Muscle layer of colon (tissue), 2 donors: ENCODE measurements at regions not wholly inside any gene's neighbourhood (a gene's known extent, or its start where the extent isn't known, plus 50 kb on each side); places are given as distances from the start of the nearest gene placed in this dataset.

Experiments used
- H3K27ac ChIP-seq: one replicate; pipeline ENCODE4 v1.7.0; 2013; ENCODE audit warnings: low read depth, mild to moderate bottlenecking, low read length, moderate library complexity
- H3K27me3 ChIP-seq, 2 donors: one replicate each; pipeline ENCODE4 v1.7.0; 2013; ENCODE audit warnings: low read length in 2 of 2, mild to moderate bottlenecking in 2 of 2; ENCODE audit not compliant: insufficient read depth in 2 of 2, control insufficient read depth in 1 of 2
- H3K36me3 ChIP-seq: one replicate; pipeline ENCODE4 v1.7.0; 2013; ENCODE audit warnings: mild to moderate bottlenecking, low read length; ENCODE audit not compliant: insufficient read depth
- H3K4me1 ChIP-seq: one replicate; pipeline ENCODE4 v1.7.0; 2013; ENCODE audit warnings: mild to moderate bottlenecking, low read length; ENCODE audit not compliant: insufficient read depth
- H3K4me3 ChIP-seq, 2 donors: one replicate each; pipeline ENCODE4 v1.7.0; 2013; ENCODE audit warnings: low read length in 2 of 2, low read depth in 1 of 2, mild to moderate bottlenecking in 1 of 2, moderate library complexity in 1 of 2
- H3K9ac ChIP-seq: one replicate; pipeline ENCODE4 v1.7.0; 2013; ENCODE audit warnings: low read length
- H3K9me3 ChIP-seq: one replicate; pipeline ENCODE4 v1.7.0; 2013; ENCODE audit warnings: mild to moderate bottlenecking, low read length
- donor health status: abdominal sarcoma.
- donor health status: Adenocarcinoma of cecum.

DNA sequence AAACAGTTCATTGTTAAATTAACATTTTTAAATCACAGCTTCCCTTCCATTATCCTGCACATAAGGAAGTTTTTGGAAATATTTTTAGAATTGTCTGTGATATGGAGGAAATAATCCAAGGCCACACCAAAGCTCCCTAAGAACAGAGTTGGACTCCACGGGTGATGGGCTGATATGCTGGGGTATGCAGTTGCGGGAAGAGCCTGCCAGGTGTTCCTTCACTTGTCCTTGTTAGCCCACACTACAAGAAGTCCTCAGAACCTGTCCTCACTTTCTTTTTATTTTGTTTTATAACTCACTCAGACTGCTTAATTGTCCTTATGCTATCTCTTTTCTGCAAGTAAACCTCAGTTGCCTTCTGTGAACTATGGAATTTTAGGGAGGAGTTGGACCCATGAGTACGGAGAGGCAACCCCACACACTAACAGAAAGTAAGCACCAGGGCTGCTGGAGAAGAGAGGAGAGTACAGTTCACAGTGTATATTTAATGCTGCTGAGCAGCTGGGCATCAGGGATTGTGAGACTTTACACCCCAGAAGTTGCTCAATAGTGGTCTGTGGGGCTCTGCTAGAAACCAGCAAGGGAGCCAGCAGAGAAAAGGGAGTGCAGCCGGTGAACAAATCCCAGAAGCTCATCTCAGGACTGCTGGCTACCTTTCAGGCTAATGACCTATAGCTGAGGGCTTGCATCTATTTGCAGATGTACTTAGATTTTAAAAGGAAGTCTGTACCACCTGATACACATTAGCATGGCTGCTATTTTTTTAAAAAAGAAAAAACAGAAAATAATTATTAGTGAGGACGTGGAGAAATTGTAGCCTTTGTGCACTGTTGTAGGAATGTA is 64.6 kb upstream of the FOXN2 start:
- H3K9me3 ChIP-seq, result no peaks in the 10 kb centered on the region
- no peak overlapping the region for H3K9ac ChIP-seq
- H3K4me1 ChIP-seq, result peaks cover 20% of the 10 kb centered on the region
- no peak overlapping the region for H3K27ac ChIP-seq
- H3K4me3 ChIP-seq, result peak overlapping the region in 1 of 2 donors; percentile 21
- no peaks in the 10 kb centered on the region for H3K36me3 ChIP-seq
- H3K27me3 ChIP-seq, result no peaks in the 10 kb centered on the region

DNA sequence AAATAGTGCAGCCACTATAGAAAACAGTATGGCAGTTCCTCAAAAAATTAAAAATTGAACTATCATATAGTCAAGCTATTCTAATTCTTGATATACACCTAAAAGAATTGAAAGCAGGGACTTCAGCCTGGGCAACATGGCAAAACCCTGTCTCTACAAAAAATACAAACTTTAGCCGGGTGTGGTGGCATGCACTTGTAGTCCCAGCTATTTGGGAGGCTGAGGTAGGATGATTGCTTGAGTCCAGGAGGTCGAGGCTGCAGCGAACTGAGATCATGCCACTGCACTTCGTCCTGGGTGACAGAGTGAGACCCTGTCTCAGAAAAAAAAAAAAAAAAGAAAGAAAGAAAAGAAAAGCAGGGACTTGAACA is 64.0 kb upstream of the FOXN2 start:
- no peaks in the 10 kb centered on the region for H3K27me3 ChIP-seq
- peaks cover 20% of the 10 kb centered on the region for H3K4me1 ChIP-seq
- no peaks in the 10 kb centered on the region for H3K36me3 ChIP-seq
- no peak overlapping the region for H3K9ac ChIP-seq
- H3K4me3 ChIP-seq, result no peak overlapping the region
- no peaks in the 10 kb centered on the region for H3K9me3 ChIP-seq
- H3K27ac ChIP-seq, result no peak overlapping the region

DNA sequence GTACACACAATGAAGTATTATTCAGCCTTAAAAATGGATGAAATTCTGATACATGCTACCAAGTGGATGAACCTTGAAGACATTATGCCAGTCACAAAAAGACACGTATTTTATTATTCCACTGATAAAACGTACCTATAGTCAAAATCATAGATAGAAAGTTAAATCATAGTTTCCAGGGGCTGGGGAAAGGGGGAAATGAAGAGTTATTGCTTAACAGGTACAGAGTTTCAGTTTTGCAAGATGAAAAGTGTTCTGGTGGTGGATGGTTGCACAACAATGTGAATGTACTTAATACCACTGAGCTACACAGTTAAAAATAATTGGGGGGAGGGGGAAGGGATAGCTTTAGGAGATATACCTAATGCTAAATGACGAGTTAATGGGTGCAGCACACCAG is 63.5 kb upstream of the FOXN2 start:
- H3K9ac ChIP-seq, result no peak overlapping the region
- H3K27ac ChIP-seq, result no peak overlapping the region
- peaks cover 20% of the 10 kb centered on the region for H3K4me1 ChIP-seq
- no peaks in the 10 kb centered on the region for H3K27me3 ChIP-seq
- H3K9me3 ChIP-seq, result no peaks in the 10 kb centered on the region
- no peaks in the 10 kb centered on the region for H3K36me3 ChIP-seq
- no peak overlapping the region for H3K4me3 ChIP-seq

GRCh38 chr2:48251437-48252148 is 62.9 kb upstream of the FOXN2 start:
- Histone ChIP-seq H3K4me1 (peaks cover 20% of the 10 kb centered on the region), H3K27me3 (no peaks in the 10 kb centered on the region), H3K4me3 (no peak overlapping the region), H3K9me3 (no peaks in the 10 kb centered on the region), H3K36me3 (no peaks in the 10 kb centered on the region), H3K27ac (no peak overlapping the region), H3K9ac (no peak overlapping the region)

DNA sequence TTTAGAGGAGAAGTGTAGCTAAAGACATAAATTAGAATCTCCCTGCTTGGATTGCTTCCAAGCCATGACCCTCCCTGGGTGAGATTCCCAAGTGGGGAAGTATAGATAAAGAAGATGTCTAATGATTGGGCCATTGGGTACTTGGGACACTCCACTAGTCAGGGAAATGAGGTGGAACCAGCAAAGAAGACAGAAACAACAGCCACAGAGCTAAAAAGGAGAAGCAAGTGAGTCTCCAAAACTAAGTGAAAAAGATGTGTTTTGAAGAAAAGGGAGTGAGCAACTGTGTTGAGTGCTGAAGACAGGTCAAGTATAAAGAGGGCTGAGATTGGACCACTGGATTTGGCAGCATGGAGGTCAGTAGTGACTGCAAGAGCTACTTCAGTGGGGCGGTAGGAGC is 61.2 kb upstream of the FOXN2 start:
- peaks cover 17% of the 10 kb centered on the region for H3K4me1 ChIP-seq
- no peaks in the 10 kb centered on the region for H3K9me3 ChIP-seq
- no peaks in the 10 kb centered on the region for H3K36me3 ChIP-seq
- no peaks in the 10 kb centered on the region for H3K27me3 ChIP-seq
- H3K27ac ChIP-seq, result no peak overlapping the region
- H3K4me3 ChIP-seq, result no peak overlapping the region
- no peak overlapping the region for H3K9ac ChIP-seq

DNA sequence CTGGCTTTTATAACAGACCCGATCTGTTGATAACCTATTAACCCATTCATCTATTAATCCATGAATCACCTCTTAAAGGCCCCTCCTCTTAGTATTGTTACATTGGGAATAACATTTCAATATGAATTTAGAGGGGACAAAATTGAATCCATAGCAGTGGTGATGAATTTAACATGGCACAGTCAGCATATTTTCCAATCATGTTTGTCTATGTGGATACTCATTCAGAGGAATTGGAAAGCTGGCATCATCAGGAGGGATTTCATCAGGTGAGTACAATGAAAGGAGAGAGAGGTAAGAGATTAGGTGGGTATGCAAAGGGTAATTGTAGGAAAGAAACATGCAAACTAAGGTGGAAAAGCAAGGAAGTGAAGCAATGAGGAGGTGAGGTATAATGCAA is 59.6 kb upstream of the FOXN2 start:
- H3K27ac ChIP-seq, result no peak overlapping the region

DNA sequence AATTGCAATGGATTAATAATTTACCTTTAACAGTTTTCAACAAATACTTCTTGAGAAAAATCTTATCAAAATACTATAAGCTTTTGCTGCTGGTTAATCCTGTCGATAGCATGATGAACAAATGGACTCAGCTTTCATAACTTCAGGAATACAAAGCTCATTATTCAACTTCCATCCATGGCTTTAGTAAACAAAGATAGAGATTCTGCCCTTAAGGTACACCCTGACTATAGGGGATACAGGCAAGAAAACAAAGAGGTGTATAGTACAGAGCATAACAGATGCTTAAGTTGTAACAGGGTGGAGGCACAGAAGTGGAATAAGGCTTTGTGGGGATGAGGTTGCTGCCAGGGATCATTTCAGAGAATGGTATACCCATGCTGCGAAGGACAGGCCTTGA is 57.0 kb upstream of the FOXN2 start:
- no peaks in the 10 kb centered on the region for H3K27me3 ChIP-seq
- H3K36me3 ChIP-seq, result no peaks in the 10 kb centered on the region
- H3K4me3 ChIP-seq, result no peak overlapping the region
- H3K9me3 ChIP-seq, result no peaks in the 10 kb centered on the region
- no peaks in the 10 kb centered on the region for H3K4me1 ChIP-seq
- no peak overlapping the region for H3K9ac ChIP-seq
- H3K27ac ChIP-seq, result no peak overlapping the region

More for the DNA sequence above, 59.6 kb upstream of the FOXN2 start:
- H3K36me3 ChIP-seq, result no peaks in the 10 kb centered on the region
- no peak overlapping the region for H3K4me3 ChIP-seq
- no peaks in the 10 kb centered on the region for H3K27me3 ChIP-seq
- H3K4me1 ChIP-seq, result peaks cover 4% of the 10 kb centered on the region
- no peaks in the 10 kb centered on the region for H3K9me3 ChIP-seq
- no peak overlapping the region for H3K9ac ChIP-seq

DNA sequence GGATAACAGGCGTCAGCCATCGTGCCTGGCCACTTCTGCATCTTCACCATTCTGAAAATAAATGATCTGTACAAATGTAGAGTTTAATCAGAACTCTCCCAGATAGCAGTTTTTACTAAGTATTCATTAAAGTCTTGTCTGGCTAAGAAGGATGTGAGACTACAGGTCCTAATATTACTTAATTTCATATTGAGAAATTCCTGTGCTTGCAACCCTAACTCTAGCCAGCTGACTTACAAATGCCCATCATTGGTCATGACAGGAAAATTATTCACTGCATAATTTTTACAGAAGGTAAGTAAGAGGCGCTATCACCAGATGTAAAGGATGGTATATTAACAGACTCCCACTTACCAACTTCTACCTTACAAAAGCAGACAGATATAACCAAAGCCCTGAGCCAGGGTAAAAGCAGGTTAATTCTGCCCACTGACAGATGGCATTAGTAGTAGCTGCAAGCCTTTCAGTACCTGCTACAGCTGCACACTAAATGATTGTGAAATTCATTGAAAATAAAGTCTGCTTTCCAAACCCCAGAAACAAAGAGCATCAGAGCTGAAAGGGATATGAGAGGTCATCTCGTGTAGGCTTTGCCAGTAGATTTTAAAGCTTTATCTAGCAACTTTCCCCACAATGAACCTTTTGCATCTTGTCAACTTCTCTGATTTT is 55.9 kb upstream of the FOXN2 start:
- no peaks in the 10 kb centered on the region for H3K27me3 ChIP-seq
- H3K27ac ChIP-seq, result no peak overlapping the region
- H3K4me3 ChIP-seq, result no peak overlapping the region
- no peaks in the 10 kb centered on the region for H3K9me3 ChIP-seq
- no peaks in the 10 kb centered on the region for H3K4me1 ChIP-seq
- no peak overlapping the region for H3K9ac ChIP-seq
- H3K36me3 ChIP-seq, result no peaks in the 10 kb centered on the region

DNA sequence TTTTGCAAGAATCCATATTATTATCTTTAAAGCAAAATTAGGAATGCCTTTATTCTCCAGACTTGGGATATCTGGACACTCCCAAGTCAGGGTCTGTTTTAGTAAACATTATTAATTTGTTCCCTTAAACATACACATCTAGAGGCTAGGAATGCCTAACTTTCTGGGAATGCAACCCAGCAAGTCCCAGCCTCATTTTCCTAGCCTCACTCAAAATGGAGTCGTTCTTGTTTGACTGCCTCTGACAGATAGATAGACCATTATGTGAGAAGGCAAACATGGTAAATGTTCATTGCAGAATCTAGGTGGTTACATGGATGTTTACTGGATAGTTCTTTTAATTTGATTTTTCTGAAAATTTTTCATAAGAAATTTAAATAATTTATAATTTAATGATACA is 54.7 kb upstream of the FOXN2 start:
- H3K9me3 ChIP-seq, result no peaks in the 10 kb centered on the region

GRCh38 chr2:48264627-48265026 is 49.9 kb upstream of the FOXN2 start:
- Histone ChIP-seq H3K9me3 (no peaks in the 10 kb centered on the region), H3K4me1 (no peaks in the 10 kb centered on the region), H3K9ac (no peak overlapping the region), H3K27me3 (no peaks in the 10 kb centered on the region), H3K4me3 (no peak overlapping the region), H3K27ac (no peak overlapping the region), H3K36me3 (no peaks in the 10 kb centered on the region)

More for the DNA sequence above, 54.7 kb upstream of the FOXN2 start:
- Histone ChIP-seq H3K27ac (no peak overlapping the region), H3K4me1 (no peaks in the 10 kb centered on the region), H3K4me3 (no peak overlapping the region), H3K27me3 (no peaks in the 10 kb centered on the region), H3K9ac (no peak overlapping the region), H3K36me3 (no peaks in the 10 kb centered on the region)
